Transverse colon (tissue), 4 donors: ENCODE measurements at regions not wholly inside any gene's neighbourhood (a gene's known extent, or its start where the extent isn't known, plus 50 kb on each side); places are given as distances from the start of the nearest gene placed in this dataset.
A peak's percentile ranks its signal among the peaks of the same experiment; 100 is the strongest.

ENCODE experiments used
- DNase-seq: peaks from one replicate; pipeline ENCODE4 v3.0.0-alpha.2; 2019
- H3K27ac ChIP-seq, 4 donors: fragments of 200-600 bp; sonication (generic); 2 replicates each; pipeline ENCODE4 v1.5.1; 2016 to 2018; ENCODE audit warnings: inconsistent platforms in 4 of 4
- H3K27me3 ChIP-seq: fragments of 200-600 bp; sonication (generic); 2 replicates; pipeline ENCODE4 v1.5.1; 2017; ENCODE audit warnings: inconsistent platforms
- H3K36me3 ChIP-seq, 4 donors: fragments of 200-600 bp; sonication (generic); 2 replicates each; pipeline ENCODE4 v1.5.1; 2017 to 2019; ENCODE audit warnings: inconsistent platforms in 4 of 4
- H3K4me1 ChIP-seq, 4 donors: fragments of 200-600 bp; sonication (generic); 2 replicates each; pipeline ENCODE4 v1.5.1; 2017 to 2020; ENCODE audit warnings: inconsistent platforms in 4 of 4
- H3K4me3 ChIP-seq, 4 donors: fragments of 200-600 bp; sonication (generic); 1 replicate in 1 of 4; 2 replicates in 3 of 4; pipeline versions ENCODE4 v1.5.1 to v1.6.1; 2017 to 2019; ENCODE audit warnings: inconsistent platforms in 4 of 4
- H3K9me3 ChIP-seq, 2 donors: fragments of 200-600 bp; sonication (generic); 2 replicates each; pipeline ENCODE4 v1.5.1; 2017 to 2019; ENCODE audit warnings: inconsistent platforms in 2 of 2
- EP300 ChIP-seq: sonication (generic); formaldehyde crosslinking; IDR thresholded peaks from one replicate; pipeline ENCODE4 v1.6.1; 2017; ENCODE audit warnings: antibody characterized with exemption, low read depth
- POLR2A ChIP-seq: fragments of 450-650 bp; IDR thresholded peaks from one replicate; pipeline ENCODE4 v1.6.1; 2016; ENCODE audit warnings: antibody characterized with exemption, mild to moderate bottlenecking, moderate library complexity
- POLR2AphosphoS5 ChIP-seq, 3 donors: sonication (generic); formaldehyde crosslinking; IDR thresholded peaks; one replicate each; pipeline ENCODE4 v1.6.1; 2016; ENCODE audit warnings: antibody characterized with exemption in 3 of 3
- WGBS, 2 donors: methylation state at CpG; one replicate each; pipeline ENCODE4 v1.1.5; 2018; ENCODE audit warnings: low coverage in 1 of 2; 5-methylcytosine and 5-hydroxymethylcytosine counted together
- in situ Hi-C, 4 donors: fragments of 200-750 bp; cut with MboI; loops; one replicate each; pipeline versions ENCODE4 v1.15.0 to v1.15.1; 2017; ENCODE audit warnings: low sequenced_read_pairs in 3 of 4, low pct_ligation_motif_present in 1 of 4, low pct_unique_long_range_greater_than_20kb in 1 of 4
- intact Hi-C: fragments of 100-400 bp; cut with DNase I; formaldehyde crosslinking; loops from one replicate; pipeline ENCODE4 v1.15.1; 2023; ENCODE audit warnings: low total_unique reads
- TF ChIP-seq, protein P1 (sequence below), 5 experiments: fragments of 200-600 bp in 3 of 5; fragments of 450-650 bp in 2 of 5; sonication (generic) in 3 of 5; IDR thresholded peaks; 1 replicate in 2 of 5; 2 replicates in 3 of 5; pipeline ENCODE4 v1.5.1; 2016 to 2017; ENCODE audit warnings: antibody characterized with exemption in 5 of 5, inconsistent platforms in 3 of 5, mild to moderate bottlenecking in 2 of 5, moderate library complexity in 1 of 5

DNA sequence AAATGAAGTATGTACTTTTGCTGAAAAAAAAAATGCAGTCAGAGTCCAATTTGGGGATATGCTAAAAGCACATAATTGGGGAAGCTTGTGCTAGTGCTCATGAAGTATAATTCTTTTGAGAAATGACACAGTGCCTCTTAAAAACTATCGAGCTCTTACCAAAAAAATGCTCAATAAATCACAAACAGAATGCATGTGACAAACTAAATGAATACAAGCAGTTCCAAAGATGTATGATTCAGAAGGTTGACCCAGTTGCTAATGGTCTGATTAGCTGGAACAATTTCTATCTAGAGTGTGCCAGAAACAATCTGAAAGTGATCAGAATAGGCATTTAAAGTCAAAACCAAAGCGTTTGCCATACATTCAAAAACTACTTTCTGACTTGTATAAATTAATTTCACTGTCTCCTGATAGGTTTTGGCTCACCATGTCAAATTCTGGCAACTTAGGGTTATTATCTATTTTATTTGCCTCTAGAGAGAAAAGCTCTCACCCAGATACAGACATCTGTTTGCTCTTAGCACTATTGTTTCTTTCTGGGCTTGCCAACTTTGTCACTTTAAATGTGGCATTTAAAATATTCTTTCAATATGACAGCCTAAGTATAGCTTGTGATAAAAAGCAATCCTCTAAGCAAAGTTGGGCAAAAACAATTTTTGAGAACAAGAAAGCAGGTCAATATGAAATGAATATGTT, 114.7 kb upstream of the AHR start:
- Histone ChIP-seq H3K27ac (peak overlapping the region in 1 of 4 donors; percentile 32), H3K9me3 (no peaks in the 10 kb centered on the region), H3K27me3 (no peaks in the 10 kb centered on the region), H3K36me3 (no peaks in the 10 kb centered on the region), H3K4me3 (no peak overlapping the region), H3K4me1 (peaks cover 0 to 19% (median 11%) of the 10 kb centered on the region in 4 donors)
- WGBS, 2 donors, result 52 to 75% methylated on average over 2 of the region's 2 CpGs
- in situ Hi-C loops (no loop called here), intact Hi-C loops (no loop called here)
- TF ChIP-seq POLR2AphosphoS5 (IDR thresholded peaks at IDR 0.05) (no peak), EP300 (no peak), POLR2A (no peak)
- TF ChIP-seq, protein P1, sequence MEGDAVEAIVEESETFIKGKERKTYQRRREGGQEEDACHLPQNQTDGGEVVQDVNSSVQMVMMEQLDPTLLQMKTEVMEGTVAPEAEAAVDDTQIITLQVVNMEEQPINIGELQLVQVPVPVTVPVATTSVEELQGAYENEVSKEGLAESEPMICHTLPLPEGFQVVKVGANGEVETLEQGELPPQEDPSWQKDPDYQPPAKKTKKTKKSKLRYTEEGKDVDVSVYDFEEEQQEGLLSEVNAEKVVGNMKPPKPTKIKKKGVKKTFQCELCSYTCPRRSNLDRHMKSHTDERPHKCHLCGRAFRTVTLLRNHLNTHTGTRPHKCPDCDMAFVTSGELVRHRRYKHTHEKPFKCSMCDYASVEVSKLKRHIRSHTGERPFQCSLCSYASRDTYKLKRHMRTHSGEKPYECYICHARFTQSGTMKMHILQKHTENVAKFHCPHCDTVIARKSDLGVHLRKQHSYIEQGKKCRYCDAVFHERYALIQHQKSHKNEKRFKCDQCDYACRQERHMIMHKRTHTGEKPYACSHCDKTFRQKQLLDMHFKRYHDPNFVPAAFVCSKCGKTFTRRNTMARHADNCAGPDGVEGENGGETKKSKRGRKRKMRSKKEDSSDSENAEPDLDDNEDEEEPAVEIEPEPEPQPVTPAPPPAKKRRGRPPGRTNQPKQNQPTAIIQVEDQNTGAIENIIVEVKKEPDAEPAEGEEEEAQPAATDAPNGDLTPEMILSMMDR (IDR thresholded peaks at IDR 0.05), result no peak
- no peak for DNase-seq

DNA sequence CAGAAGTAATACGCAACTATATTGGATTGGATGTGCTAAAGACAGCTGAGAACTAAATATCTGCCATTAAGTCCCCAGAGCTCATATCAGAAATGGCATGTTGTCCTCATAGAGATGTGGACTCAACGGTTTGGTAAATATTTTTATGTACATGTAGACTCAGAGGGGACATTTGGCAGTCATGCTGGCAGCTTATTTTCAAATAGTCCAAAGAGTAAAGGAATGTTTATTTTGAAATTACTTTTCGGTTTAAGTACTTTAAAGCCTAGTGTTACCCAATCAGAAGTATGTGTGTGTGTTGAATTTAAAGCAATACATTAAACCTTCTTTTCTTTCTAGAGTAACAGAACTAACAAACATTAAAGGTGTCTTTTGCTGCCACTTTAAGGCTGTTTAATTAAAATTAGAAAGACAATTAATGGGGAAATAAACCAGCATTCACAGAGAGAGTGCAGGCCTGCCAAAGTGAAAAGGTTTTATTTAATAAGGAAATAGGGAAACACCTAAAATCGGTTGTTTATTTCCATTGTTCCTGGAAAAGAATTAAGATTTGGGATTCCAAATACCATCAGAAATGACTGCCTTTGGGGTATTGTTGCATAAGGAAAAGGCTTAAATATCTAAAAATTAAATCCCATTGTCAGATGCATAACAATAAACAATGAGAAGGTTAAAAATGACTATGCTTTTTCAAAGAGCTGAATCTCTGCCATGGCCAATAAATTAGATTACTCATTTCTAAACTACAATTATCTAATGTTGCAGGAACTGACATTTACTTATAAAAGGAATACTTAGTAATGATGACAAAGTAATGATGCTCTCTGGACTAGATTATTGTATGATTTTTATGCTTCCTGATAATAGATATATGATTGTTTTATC, 113.4 kb upstream of the AHR start:
- Histone ChIP-seq H3K4me1 (peaks cover 0 to 17% (median 10%) of the 10 kb centered on the region in 4 donors), H3K27ac (no peak overlapping the region), H3K27me3 (no peaks in the 10 kb centered on the region), H3K4me3 (no peak overlapping the region), H3K9me3 (no peaks in the 10 kb centered on the region), H3K36me3 (no peaks in the 10 kb centered on the region)
- 55 to 65% methylated on average over 4 of the region's 4 CpGs for WGBS, 2 donors
- intact Hi-C loops (no loop called here), in situ Hi-C loops (no loop called here)
- TF ChIP-seq POLR2AphosphoS5 (IDR thresholded peaks at IDR 0.05) (no peak), EP300 (no peak), POLR2A (no peak)
- TF ChIP-seq, protein P1 (IDR thresholded peaks at IDR 0.05), result no peak
- no peak for DNase-seq

DNA sequence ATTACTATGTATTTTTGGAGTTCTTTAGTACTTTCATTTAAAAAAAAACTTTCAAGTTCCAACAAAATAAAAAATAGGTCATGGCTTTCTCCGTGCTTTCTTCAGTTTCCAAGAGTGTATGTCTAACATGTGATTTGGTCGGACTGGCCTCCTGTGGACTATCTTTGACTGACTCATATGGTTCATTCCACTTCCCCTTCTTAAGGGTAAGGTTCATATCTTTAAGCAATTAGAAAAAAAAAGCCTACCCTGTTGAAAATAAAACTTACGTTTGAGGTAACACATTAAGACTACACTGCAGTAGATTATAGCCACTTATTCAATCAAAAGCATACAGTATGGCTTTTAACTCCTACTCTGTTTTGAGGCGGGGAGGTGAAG, 112.8 kb upstream of the AHR start:
- in situ Hi-C loops, result no loop called here
- Histone ChIP-seq H3K36me3 (no peaks in the 10 kb centered on the region), H3K27ac (peak overlapping the region in 1 of 4 donors; percentile 6), H3K4me3 (no peak overlapping the region), H3K4me1 (peaks cover 0 to 17% (median 10%) of the 10 kb centered on the region in 4 donors), H3K9me3 (no peaks in the 10 kb centered on the region), H3K27me3 (no peaks in the 10 kb centered on the region)
- 53 to 57% methylated on average over 4 of the region's 4 CpGs for WGBS, 2 donors
- DNase-seq, result no peak
- intact Hi-C loops, result no loop called here
- TF ChIP-seq POLR2A, result no peak
- TF ChIP-seq, protein P1 (IDR thresholded peaks at IDR 0.05), result no peak
- no peak for TF ChIP-seq EP300
- TF ChIP-seq POLR2AphosphoS5 (IDR thresholded peaks at IDR 0.05), result no peak

DNA sequence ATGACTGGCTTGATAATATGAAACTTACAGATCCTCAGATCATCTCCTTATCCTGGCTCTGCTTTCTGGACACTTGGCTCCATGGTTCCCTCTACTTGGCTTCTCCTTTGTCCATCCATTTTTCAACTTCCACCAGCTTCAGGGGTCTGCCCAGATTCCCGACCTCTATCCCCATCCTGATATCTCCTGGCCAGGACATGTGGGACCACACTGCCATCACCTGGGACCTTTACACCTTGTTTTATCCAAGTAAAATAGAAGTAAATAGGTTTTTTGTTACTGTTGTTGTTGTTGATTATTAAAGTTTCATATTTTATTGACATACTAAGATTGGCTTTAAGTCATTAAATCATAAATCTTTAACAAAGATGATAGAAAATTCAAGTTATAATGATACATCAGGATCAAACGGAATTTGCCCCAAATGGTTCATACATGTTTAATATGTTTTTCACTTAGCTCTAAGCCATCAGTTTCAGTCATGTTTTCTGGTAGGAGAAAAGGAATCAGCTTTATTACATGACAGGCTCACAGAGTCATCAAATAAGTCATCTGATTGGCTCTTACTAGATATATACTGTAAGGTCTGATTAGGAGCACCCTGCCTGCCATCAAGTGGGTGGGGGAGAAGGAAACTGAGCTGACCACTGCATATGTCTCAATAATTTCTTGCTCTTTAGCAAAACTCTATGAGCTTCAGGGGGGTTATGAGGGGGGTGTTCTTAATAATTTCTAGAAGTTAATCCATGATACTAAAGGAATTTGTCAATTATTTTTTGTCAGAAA, 111.5 kb upstream of the AHR start:
- no peak for DNase-seq
- Histone ChIP-seq H3K4me3 (no peak overlapping the region), H3K9me3 (no peaks in the 10 kb centered on the region), H3K27ac (no peak overlapping the region), H3K27me3 (no peaks in the 10 kb centered on the region), H3K4me1 (peaks cover 0 to 17% (median 10%) of the 10 kb centered on the region in 4 donors), H3K36me3 (no peaks in the 10 kb centered on the region)
- in situ Hi-C loops, result no loop called here
- 80 to 90% methylated on average over 2 of the region's 2 CpGs for WGBS, 2 donors
- intact Hi-C loops, result no loop called here
- TF ChIP-seq EP300 (no peak), POLR2AphosphoS5 (IDR thresholded peaks at IDR 0.05) (no peak), POLR2A (no peak)
- TF ChIP-seq, protein P1 (IDR thresholded peaks at IDR 0.05), result no peak
